Nephron progenitor cell (in vitro differentiated cells): ENCODE measurements at regions not wholly inside any gene's neighbourhood (a gene's known extent, or its start where the extent isn't known, plus 50 kb on each side); places are given as distances from the start of the nearest gene placed in this dataset.

ENCODE experiments used
- DNase-seq: peaks from one replicate; pipeline ENCODE4 v3.0.0; 2021
- H3K27ac Mint-ChIP-seq: 2 replicates; pipeline ENCODE4 v1.8.0; 2021; ENCODE audit warnings: mild to moderate bottlenecking, moderate library complexity, mixed read lengths
- H3K27me3 Mint-ChIP-seq: 2 replicates; pipeline ENCODE4 v1.8.0; 2021; ENCODE audit warnings: mild to moderate bottlenecking, low read depth, mixed read lengths; ENCODE audit not compliant: poor library complexity
- H3K36me3 Mint-ChIP-seq: 2 replicates; pipeline ENCODE4 v1.8.0; 2021; ENCODE audit warnings: low read depth, mixed read lengths
- H3K4me1 Mint-ChIP-seq: 2 replicates; pipeline ENCODE4 v1.8.0; 2021; ENCODE audit warnings: mixed read lengths
- H3K4me3 Mint-ChIP-seq: 2 replicates; pipeline ENCODE4 v1.8.0; 2021; ENCODE audit warnings: mild to moderate bottlenecking, moderate library complexity, mixed read lengths
- H3K9me3 Mint-ChIP-seq: 2 replicates; pipeline ENCODE4 v1.8.0; 2021; ENCODE audit warnings: mild to moderate bottlenecking, moderate library complexity, mixed read lengths
- TF ChIP-seq, protein P1 (sequence below): fragments of 200-600 bp; sonication (generic); IDR thresholded peaks from 2 replicates; pipeline ENCODE4 v1.5.0; 2021; ENCODE audit warnings: antibody characterized with exemption

DNA sequence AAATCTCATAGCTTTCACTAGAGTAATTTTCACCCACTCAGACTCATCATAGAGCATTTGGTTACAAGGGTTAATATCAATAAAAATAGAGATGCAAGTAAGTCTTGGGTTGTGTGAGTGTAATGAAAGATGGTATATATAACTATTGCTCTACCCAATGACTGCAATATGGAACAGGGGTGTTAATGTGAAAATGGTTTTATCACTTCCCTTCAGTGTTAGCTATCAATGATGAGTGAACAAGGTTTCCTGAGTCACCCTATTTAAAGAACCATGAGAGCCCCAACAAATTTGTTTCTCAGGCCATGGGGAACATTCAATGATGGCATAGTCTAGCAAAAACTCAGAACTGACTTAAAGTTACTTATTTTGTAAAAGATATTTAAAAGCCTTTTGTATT, 1133.6 kb upstream of the ZEB2 start:
- TF ChIP-seq, protein P1, sequence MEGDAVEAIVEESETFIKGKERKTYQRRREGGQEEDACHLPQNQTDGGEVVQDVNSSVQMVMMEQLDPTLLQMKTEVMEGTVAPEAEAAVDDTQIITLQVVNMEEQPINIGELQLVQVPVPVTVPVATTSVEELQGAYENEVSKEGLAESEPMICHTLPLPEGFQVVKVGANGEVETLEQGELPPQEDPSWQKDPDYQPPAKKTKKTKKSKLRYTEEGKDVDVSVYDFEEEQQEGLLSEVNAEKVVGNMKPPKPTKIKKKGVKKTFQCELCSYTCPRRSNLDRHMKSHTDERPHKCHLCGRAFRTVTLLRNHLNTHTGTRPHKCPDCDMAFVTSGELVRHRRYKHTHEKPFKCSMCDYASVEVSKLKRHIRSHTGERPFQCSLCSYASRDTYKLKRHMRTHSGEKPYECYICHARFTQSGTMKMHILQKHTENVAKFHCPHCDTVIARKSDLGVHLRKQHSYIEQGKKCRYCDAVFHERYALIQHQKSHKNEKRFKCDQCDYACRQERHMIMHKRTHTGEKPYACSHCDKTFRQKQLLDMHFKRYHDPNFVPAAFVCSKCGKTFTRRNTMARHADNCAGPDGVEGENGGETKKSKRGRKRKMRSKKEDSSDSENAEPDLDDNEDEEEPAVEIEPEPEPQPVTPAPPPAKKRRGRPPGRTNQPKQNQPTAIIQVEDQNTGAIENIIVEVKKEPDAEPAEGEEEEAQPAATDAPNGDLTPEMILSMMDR: no peak
- no peaks in the 10 kb centered on the region for H3K36me3 Mint-ChIP-seq
- H3K27ac Mint-ChIP-seq: no peak overlapping the region
- no peaks in the 10 kb centered on the region for H3K4me1 Mint-ChIP-seq
- no peak overlapping the region for H3K4me3 Mint-ChIP-seq
- H3K27me3 Mint-ChIP-seq: no peaks in the 10 kb centered on the region
- DNase-seq: no peak
- no peaks in the 10 kb centered on the region for H3K9me3 Mint-ChIP-seq

DNA sequence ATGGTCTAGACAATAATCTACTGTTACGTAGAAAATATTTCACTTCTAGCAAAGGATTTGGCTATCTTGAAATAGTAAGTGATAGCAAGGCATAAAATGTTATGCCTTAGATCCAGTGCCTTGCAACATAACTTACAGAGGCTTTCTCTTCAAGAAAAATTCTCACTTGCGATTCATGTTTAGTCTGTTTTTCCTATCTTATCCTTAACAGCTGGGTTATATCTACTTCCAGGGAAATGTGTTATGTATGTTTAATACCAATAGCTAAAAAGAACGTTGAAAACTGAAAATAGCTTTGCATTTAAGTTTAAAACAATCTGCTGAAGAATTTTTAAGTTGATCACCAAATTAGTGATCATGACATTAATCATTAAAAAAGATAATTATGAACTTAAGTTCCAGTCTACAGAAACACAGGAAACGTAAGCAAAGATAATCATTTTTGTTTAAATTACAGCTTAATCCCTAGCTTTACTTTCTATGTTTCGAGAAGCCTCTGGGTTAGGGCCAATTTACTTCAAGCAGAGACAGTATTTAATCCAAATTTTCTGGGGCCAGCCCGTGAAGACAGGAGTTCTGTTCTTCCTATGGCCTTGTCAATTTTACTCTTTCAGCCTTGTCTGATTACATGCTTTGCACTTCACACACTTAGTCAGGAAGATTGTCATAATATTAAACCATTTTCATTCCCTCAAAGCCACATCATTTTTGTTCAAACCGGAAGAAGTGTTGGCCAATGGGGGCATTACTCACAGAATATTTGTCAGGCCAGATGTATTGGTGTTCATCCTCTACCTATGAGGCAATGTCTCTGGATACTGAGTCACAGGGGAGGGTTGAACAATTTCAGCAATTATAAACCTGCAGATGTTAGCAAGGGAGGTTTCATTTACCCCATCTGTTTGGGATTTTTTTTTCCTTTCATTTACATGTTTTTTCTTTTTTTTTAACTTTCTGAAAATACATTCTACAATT, 1132.9 kb upstream of the ZEB2 start:
- Mint-ChIP-seq H3K4me3 (no peak overlapping the region), H3K4me1 (no peaks in the 10 kb centered on the region), H3K36me3 (no peaks in the 10 kb centered on the region), H3K27me3 (no peaks in the 10 kb centered on the region), H3K9me3 (no peaks in the 10 kb centered on the region), H3K27ac (no peak overlapping the region)
- TF ChIP-seq, protein P1: no peak
- no peak for DNase-seq

DNA sequence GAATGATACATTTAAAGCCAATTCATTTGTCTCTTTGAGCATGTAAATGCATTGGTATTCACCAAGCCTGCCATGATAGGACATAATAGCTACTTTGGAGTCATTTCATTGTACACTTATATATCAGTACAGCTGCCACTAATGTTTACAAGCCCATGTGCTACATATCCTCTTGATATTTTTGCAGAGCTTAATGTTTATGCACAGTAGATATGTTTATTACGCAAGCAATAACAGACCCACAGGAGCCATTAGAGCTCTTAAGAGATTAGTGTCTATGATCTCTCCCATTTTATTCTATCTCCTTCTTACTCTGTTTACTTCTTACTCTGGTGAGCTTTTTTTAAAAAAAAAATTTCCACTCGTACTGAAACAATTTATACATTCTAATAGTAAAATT, 1132.1 kb upstream of the ZEB2 start:
- TF ChIP-seq, protein P1: no peak

DNA sequence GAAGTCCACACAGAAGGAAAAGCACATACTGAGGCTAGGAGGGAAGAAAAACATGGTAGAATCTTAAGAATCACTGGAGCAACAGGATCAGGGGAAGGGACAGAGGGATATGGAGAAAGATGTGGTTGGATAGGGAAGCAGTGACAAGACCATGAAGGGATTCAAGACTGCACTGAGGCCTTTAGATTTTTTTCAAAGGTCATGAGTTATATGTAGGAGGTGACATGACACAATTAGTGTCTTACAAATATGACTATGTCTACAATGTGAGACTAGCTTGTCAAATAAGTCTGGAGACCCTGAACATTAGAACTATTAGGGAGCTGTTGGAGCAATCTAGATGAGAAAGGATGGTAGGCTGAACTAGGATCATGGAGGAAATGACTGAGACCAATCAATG, 1130.3 kb upstream of the ZEB2 start:
- H3K36me3 Mint-ChIP-seq: no peaks in the 10 kb centered on the region
- no peak overlapping the region for H3K27ac Mint-ChIP-seq
- no peak for DNase-seq
- H3K9me3 Mint-ChIP-seq: no peaks in the 10 kb centered on the region
- TF ChIP-seq, protein P1: no peak
- H3K4me1 Mint-ChIP-seq: no peaks in the 10 kb centered on the region
- H3K4me3 Mint-ChIP-seq: no peak overlapping the region
- no peaks in the 10 kb centered on the region for H3K27me3 Mint-ChIP-seq

More for the DNA sequence above, 1132.1 kb upstream of the ZEB2 start:
- no peaks in the 10 kb centered on the region for H3K27me3 Mint-ChIP-seq
- H3K4me1 Mint-ChIP-seq: no peaks in the 10 kb centered on the region
- H3K36me3 Mint-ChIP-seq: no peaks in the 10 kb centered on the region
- no peaks in the 10 kb centered on the region for H3K9me3 Mint-ChIP-seq
- no peak overlapping the region for H3K27ac Mint-ChIP-seq
- H3K4me3 Mint-ChIP-seq: no peak overlapping the region
- DNase-seq: no peak

DNA sequence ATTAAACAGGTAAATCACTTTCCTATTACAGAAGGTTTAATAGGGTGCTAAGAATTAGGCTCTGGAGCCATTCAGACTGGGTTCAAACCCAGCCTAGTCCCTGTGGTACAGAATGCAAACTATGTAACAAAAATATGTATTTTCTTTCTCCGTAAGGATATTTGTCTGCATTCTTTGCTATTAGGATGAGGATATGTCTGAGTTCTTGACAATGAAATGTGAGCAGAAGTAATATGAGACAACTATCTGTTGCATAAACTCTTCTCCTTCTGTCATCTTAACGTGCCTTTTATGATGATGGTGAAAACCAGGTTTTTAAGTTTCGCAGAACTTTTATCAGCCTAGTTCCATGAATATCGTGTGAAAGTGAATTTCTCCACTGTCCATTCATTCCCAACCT, 1129.1 kb upstream of the ZEB2 start:
- H3K4me1 Mint-ChIP-seq: peaks cover 4% of the 10 kb centered on the region
- TF ChIP-seq, protein P1: no peak
- DNase-seq: no peak
- H3K9me3 Mint-ChIP-seq: no peaks in the 10 kb centered on the region
- H3K27ac Mint-ChIP-seq: no peak overlapping the region
- H3K36me3 Mint-ChIP-seq: no peaks in the 10 kb centered on the region
- no peak overlapping the region for H3K4me3 Mint-ChIP-seq
- no peaks in the 10 kb centered on the region for H3K27me3 Mint-ChIP-seq
